ENCODE measurements at regions not wholly inside any gene's neighbourhood (a gene's known extent, or its start where the extent isn't known, plus 50 kb on each side); places are given as distances from the start of the nearest gene placed in this dataset.

DNA sequence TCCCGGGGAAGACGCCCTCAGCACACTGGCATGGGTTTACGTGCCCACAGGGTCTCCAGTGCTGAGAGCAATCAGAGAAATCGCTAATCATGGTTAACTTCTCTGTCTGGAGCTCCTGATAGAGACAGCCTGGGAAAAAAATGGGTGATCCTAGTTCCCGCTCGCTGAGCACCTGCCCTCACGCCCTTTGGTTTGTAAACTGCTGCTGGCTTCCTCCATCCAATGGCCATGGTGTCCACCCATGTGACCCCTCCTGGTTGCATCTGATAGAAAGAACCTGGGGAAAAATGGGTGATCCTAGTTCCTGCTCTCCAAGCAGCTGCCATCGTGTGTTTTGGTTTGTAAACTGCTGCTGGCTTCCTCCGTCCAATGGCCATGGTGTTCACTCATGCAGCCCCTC lies 402.2 kb downstream of the PRDM2 start:
- TF ChIP-seq, protein P1, sequence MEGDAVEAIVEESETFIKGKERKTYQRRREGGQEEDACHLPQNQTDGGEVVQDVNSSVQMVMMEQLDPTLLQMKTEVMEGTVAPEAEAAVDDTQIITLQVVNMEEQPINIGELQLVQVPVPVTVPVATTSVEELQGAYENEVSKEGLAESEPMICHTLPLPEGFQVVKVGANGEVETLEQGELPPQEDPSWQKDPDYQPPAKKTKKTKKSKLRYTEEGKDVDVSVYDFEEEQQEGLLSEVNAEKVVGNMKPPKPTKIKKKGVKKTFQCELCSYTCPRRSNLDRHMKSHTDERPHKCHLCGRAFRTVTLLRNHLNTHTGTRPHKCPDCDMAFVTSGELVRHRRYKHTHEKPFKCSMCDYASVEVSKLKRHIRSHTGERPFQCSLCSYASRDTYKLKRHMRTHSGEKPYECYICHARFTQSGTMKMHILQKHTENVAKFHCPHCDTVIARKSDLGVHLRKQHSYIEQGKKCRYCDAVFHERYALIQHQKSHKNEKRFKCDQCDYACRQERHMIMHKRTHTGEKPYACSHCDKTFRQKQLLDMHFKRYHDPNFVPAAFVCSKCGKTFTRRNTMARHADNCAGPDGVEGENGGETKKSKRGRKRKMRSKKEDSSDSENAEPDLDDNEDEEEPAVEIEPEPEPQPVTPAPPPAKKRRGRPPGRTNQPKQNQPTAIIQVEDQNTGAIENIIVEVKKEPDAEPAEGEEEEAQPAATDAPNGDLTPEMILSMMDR (conservative IDR thresholded peaks at IDR 0.05 in 1 of 2, IDR thresholded peaks at IDR 0.05 in 1 of 2; ENCODE audit: extremely low read depth in 1 of 2, insufficient read depth in 1 of 2, low read depth in 1 of 2, low read length in 2 of 2) = no peak
- TF ChIP-seq EZH2 (IDR thresholded peaks at IDR 0.05; ENCODE audit: borderline replicate concordance, low read length) = no peak

Measured in mammary epithelial cell (primary cell).